HG03469 (cell line): ENCODE measurements at regions not wholly inside any gene's neighbourhood (a gene's known extent, or its start where the extent isn't known, plus 50 kb on each side); places are given as distances from the start of the nearest gene placed in this dataset.

Source experiments
- ATAC-seq: cut with Tn5 transposase; IDR thresholded peaks from one replicate; pipeline ENCODE4 v1.9.1; 2021; ENCODE audit warnings: mild to moderate bottlenecking, moderate library complexity, moderate number of reproducible peaks; ENCODE audit not compliant: unreplicated experiment

DNA sequence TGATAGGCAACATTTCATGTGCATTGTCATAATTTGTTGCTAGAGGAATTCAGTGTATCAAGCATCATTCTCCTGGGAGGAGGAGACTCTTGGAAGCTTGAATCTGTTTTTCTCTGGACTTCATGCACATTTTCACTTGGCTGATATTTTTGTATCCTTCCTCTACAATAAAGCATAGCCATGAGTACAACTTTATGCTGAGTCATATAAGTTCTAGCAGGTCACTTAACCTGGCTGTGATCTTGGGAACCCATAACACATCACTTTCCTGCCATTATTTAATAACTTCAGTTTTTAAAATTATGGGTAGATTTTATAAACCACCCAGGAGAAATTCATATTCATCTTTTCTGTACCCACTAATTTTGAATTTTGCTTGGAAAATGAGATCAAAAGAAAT is 203.0 kb upstream of the CD96 start:
- ATAC-seq = no peak

GRCh38 chr3:111351334-111351733 is 190.7 kb upstream of the CD96 start:
- no peak for ATAC-seq

DNA sequence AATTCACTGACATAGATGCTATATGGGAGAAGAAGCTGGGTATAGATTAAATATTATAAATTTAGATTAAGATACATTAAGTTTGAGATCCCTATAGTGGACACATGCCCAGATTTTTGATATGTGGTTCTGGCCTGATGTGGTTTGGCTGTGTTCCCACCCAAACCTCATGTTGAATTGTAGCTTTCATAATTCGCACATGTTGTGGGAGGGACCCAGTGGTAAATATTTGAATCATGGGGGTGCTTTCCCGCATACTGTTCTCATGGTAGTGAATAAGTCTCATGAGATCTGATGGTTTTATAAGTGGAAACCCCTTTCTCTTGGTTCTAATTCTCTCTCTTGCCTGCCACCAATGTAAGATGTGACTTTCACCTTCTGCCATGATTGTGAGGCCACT is 189.4 kb upstream of the CD96 start:
- no peak for ATAC-seq

DNA sequence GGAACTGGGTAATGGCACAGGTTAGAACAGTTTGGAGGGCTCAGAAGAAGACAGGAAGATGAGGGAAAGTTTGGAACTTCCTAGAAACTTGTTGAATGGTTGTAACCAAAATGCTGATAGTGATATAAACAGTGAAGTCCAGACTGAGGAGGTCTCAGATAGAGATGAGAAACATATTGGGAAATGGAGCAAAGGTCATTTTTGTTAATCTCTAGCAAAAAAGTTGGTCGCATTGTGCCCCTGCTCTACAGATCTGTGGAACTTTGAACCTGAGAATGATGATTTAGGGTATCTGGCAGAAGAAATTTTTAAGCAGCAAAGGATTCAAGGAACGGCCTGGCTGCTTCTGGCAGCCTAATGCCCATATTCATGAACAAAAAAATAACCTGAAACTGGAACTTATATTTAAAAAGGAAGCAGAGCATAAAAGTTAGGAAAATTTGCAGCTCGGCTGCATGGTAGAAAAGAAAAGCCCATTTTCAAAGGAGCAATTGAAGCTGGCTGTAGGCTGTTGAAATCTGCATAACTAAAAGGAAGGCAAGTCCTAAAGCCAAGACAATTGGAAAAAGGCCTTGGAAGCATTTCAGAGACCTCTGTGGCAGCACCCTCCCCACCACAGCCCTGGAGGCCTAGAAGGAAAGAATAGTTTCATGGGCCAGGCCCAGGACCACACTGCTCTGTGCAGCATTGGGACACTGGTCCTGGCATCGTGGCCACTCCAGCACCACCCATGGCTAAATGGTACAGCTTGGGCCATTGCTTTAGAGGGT is 182.6 kb upstream of the CD96 start:
- no peak for ATAC-seq

DNA sequence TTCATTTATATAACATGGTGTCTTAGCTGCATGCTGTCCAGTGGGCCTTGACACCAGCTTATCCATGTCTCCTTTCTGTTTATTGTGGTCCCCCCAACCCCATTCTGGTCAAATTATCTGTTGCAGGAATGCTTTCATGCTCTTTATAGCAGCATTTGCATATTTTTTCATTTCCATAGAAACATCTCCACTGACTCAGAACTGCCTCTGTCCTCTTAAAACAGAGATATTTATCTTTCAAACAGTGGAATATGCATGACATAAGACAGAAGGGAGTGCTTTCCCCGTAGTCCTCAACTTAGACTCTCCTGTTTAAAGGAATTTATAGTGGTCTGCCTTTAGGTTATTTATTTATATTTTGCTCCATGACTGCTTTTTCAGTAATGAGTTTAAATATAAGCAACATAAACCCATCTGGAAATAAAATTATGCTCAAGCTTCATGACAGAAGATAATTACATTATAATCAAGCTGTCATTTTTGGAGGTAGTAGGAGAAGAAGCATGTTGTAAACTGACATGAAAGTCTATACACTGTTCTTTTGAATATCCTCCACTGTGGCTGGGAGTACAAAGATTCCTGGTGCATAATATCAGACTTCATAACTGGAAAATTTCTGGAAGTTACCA is 179.5 kb upstream of the CD96 start:
- no peak for ATAC-seq

DNA sequence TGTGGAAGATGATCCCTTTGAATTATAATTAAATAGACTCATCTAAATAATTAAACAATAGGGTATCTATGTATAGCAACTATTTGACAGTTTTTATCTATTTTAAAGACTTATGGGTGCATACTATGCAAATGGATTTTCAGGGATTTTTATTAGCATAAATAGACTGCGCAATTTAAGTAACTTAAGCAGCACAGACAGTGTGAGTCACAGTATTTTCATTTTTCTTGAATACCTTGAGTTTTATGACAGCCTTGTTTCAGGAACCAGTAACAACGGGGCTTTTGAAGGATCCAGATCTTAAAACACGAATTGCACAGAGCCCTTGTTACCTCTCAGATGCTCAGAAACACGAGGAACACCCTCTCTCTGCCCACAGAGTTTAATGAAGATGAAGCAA is 175.5 kb upstream of the CD96 start:
- ATAC-seq = no peak

- ATAC-seq = no peak
Observed at GRCh38 chr3:111368056-111368455, 173.9 kb upstream of the CD96 start.

- ATAC-seq = no peak
Observed at GRCh38 chr3:111369958-111370357, 172.0 kb upstream of the CD96 start.

DNA sequence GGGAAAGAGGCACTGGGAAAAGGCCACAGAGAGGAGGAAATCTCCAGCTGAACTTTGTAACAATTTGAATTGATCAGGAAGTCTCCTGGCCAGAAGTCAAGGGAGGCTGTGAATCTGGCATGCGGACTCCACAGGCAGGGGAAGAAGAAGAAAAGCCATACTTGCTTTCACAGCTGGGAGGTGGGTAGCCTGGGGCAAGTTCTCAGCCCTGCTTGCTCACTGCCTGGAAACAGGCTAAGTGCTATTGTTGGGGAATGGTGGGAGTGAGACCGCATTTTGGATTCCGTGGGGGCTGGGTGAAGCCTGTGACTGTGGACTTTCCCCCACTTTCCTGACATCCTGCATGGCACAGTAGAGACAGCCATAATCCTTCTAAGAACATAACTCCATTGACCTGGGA is 168.8 kb upstream of the CD96 start:
- ATAC-seq = no peak

DNA sequence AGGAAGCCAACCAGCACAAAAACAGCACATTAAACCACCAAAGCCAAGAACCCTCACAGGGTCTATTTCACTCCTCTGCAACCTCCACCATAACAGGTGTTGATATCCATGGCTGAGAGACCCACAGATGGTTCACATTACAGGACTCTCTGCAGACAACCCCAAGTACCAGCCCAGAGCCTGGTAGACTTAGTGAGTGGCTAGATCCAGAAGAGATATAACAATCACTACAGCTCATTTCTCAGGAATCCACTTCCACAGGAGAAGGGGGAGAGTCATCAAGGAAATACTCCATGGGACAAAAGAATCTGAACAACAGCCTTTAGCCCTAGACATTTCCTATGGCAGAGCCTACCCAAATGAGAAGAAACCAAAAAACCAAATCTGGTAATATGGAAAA is 168.1 kb upstream of the CD96 start:
- no peak for ATAC-seq

- ATAC-seq = no peak
Observed at GRCh38 chr3:111385971-111386495, 156.0 kb upstream of the CD96 start.

GRCh38 chr3:111392894-111393398 is 149.1 kb upstream of the CD96 start:
- ATAC-seq = no peak

GRCh38 chr3:111412656-111413055 is 129.3 kb upstream of the CD96 start:
- no peak for ATAC-seq

DNA sequence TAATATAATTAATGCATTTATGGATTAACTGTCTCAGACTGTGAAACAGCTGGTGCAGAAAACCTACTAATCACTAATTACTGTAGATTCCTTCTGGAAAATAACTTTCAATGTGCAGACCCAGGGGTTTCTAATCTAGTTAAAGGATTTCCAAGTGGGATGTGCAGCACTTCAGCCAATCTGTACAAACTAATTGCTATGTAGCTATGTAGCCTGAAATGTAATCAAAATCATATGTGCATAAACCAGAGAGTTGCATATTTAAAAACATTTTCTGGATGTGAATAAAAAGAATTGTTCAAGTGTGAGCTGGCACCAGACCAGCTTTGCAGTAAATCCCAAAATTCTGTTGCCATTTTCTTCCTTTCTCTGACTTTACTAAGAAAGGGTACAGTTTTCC is 127.5 kb upstream of the CD96 start:
- no peak for ATAC-seq

DNA sequence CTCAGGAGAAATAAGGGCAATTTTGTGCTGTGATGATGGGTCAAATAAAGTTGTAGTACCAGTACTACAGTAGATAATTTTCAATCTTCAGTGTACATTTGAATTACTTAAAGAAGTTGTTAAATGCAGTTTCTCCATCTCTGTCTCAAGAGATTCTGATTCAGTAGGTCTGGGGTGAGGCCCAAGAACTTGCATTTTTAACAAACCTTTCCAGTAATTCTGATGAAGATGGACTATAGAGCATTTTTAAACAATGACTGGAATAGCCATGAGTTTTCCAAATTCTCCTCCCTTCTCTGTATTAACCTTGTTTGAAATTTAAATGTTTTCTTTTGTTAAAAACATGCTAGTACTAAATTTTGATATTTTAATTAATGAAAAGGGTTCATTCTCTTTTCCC is 127.0 kb upstream of the CD96 start:
- ATAC-seq = no peak

DNA sequence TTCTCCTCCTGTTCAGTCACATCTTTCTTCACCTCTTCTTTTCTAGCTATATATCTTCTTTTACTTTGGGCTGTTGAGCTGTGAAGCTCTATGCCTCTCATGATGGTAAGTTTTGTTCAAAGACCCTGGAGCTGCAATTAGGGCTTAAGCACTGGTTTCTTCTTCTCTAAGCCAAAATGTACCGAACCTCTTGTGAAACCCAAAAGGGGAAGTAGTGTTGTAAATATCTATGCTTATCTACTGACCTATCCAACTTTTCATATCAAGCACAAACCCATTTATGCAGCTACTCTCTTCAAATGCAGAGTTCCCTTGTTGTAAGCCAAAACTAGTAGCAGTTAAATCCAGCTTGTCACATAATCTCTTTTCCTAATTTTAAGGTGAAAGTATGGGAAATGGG is 123.6 kb upstream of the CD96 start:
- ATAC-seq = no peak

GRCh38 chr3:111428301-111428700 is 113.7 kb upstream of the CD96 start:
- no peak for ATAC-seq

DNA sequence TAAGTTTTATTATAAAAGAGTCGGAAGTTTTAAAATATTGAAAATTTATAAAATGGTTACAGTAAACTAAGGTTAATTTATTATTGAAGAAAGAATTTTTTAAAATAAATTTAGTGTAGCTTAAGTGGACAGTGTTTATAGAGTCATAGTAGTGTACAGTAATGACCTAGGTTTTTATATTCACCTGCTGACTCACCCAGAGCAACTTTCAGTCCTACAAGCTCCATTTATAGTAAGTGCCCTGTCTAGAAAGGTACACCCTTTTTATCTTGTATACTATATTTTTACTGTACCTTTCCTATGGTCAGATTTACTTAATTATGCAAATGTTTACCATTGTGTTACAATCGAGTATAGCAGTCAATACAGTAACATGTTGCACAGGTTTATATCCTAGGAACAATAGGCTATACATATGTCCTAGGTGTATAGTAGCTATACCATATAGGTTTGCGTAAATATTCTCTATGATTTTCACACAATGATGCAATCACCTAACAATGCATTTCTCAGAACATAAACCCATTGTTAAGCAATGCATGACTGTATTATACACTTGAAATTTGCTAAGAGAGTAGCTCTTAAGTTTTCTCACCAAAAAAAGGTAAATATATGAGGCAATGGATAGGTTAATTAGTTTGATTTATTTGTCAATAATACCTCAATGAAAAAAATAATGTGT is 106.9 kb upstream of the CD96 start:
- ATAC-seq = no peak

GRCh38 chr3:111438283-111438682 is 103.7 kb upstream of the CD96 start:
- no peak for ATAC-seq

- ATAC-seq = no peak
Observed at GRCh38 chr3:111454551-111454950, 87.4 kb upstream of the CD96 start.

GRCh38 chr3:111465081-111465670 is 76.8 kb upstream of the CD96 start:
- ATAC-seq = no peak
